HFF-Myc (cell line): ENCODE measurements at regions not wholly inside any gene's neighbourhood (a gene's known extent, or its start where the extent isn't known, plus 50 kb on each side); places are given as distances from the start of the nearest gene placed in this dataset.

Experiments
- DNase-seq: peaks from one replicate; pipeline ENCODE4 v3.0.0-alpha.2; 2011; ENCODE audit warnings: low read depth; ENCODE audit errors: extremely low read depth
- H3K4me3 ChIP-seq: replicated peaks from 2 replicates; pipeline ENCODE4 v1.5.1; 2011; ENCODE audit warnings: low read depth, mild to moderate bottlenecking, control low read depth, low read length
- TF ChIP-seq, protein P1 (sequence below): IDR thresholded peaks from 2 replicates; pipeline ENCODE4 v1.5.1; 2012; ENCODE audit warnings: mild to moderate bottlenecking, low read depth, low read length, control low read depth; ENCODE audit errors: missing control alignments

DNA sequence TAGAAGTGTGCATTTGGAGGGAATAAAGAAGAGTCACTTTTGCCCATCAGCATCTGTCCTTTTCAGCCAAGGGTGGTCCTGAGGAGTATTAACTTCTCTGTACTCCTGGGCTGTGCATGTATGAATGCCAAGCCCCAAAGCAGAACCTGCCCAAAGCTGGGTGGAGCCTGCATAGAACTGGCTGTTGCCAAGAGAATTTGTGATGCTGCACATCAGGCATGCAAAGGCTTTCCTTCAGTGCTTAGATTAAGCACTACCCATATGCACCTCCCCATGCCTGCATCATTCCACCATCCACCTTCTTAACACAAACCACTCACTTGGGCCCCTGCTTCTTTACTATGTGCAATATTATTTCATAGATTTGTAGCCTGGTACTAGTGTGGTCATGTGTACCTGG is 493.8 kb downstream of the KIF4B start:
- TF ChIP-seq, protein P1, sequence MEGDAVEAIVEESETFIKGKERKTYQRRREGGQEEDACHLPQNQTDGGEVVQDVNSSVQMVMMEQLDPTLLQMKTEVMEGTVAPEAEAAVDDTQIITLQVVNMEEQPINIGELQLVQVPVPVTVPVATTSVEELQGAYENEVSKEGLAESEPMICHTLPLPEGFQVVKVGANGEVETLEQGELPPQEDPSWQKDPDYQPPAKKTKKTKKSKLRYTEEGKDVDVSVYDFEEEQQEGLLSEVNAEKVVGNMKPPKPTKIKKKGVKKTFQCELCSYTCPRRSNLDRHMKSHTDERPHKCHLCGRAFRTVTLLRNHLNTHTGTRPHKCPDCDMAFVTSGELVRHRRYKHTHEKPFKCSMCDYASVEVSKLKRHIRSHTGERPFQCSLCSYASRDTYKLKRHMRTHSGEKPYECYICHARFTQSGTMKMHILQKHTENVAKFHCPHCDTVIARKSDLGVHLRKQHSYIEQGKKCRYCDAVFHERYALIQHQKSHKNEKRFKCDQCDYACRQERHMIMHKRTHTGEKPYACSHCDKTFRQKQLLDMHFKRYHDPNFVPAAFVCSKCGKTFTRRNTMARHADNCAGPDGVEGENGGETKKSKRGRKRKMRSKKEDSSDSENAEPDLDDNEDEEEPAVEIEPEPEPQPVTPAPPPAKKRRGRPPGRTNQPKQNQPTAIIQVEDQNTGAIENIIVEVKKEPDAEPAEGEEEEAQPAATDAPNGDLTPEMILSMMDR, result no peak
- no peak overlapping the region for H3K4me3 ChIP-seq

DNA sequence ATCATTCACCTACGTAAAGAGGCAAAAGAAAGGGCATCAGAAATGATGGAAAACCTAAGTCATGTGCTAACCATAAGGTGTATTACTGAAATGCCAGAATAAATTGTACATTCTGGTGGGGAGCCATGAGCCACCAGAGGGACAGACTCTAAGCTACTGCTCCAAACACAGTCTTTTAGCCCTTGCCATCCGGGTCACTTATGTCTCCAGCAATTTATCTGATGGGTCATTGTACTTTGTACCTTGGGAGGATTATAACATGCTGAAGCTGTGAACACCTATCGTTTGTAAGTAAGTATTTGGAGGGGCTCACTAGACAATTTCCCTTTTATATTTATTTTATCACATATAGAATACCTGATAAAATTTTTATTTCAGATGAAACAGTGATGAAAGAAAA is 495.1 kb downstream of the KIF4B start:
- TF ChIP-seq, protein P1, result no peak
- H3K4me3 ChIP-seq, result no peak overlapping the region
- no peak for DNase-seq

More for the DNA sequence above, 493.8 kb downstream of the KIF4B start:
- no peak for DNase-seq

DNA sequence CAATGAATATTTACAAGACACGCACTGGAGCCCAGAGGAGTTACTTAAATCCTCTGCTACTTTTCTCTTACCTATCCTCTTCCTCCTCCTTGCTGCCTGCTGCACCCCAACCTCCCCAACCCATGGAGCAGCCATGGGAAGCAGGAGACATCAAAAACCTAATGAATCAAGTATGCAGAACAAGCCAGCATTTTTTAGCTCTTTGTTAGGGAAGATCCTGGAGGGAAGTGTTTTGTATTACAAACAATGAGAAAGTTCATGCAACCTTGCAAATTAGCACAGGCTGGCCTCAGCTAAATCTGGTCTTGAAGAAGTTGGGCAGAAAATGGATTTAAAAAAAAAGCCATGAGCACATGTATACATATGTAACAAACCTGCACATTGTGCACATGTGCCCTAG is 498.8 kb downstream of the KIF4B start:
- DNase-seq, result no peak
- no peak overlapping the region for H3K4me3 ChIP-seq
- TF ChIP-seq, protein P1, result no peak

DNA sequence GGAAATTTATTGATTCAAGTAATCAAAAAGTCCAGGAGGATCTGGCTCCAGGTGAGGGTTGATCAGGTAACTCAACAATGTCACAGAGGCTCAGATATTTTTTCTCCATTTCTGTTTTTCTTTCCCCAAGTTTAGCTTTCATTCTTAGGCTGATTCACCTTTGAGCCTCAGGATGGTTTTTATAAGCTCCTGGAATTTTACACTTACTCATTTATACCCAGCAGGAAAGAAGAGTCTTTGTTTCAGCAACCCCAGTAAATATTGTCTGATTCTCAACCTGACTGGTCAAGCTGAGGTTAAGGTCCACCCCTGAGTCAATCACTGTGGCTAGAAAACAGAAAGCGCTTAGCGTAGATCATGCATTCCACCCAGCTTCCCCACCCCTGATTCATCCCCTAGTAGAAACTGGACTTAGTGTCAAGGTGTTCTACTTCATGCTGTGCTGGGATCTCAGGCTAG is 500.6 kb downstream of the KIF4B start:
- TF ChIP-seq, protein P1, result no peak

DNA sequence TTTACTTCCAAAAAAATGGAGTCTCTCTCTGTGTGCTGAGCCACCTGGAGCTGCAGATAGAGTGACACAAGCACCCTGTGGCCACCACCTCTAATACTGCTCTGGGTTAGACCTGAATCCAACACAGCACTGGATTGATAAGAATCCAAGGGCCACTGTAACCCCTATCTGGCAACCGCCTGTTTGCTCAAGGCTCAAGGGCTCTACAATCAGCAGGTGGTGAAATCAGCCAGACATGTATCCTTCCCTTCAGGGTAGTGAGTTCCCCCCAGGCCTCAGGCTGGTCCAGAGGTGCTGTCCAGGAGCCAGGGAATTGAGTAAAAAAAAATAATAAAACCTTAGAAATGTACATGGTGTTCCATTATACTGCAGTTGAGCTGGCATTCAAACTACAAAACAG is 509.0 kb downstream of the KIF4B start:
- no peak overlapping the region for H3K4me3 ChIP-seq
- no peak for DNase-seq
- TF ChIP-seq, protein P1, result no peak

More for the DNA sequence above, 500.6 kb downstream of the KIF4B start:
- H3K4me3 ChIP-seq, result no peak overlapping the region
- DNase-seq, result no peak

DNA sequence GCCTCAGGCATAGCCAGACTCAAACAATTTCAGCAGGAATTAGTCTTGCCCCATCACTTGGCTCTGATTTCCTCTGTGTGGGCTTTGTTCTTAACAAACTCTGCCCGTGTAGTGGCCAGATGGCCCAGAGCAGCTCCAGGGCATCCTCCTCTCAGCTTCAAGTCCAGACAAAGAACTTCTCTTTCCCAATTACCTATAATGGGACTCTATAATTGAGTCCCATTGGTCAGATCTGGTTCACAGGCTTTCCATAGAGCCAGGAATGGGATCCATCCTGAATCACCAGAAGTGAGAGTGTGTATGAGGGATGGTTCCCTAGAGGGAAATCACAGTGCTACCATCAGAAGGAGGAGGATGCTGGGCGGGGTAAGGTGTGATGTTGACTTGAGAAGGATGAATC is 515.8 kb downstream of the KIF4B start:
- DNase-seq, result no peak
- TF ChIP-seq, protein P1, result no peak
- no peak overlapping the region for H3K4me3 ChIP-seq

DNA sequence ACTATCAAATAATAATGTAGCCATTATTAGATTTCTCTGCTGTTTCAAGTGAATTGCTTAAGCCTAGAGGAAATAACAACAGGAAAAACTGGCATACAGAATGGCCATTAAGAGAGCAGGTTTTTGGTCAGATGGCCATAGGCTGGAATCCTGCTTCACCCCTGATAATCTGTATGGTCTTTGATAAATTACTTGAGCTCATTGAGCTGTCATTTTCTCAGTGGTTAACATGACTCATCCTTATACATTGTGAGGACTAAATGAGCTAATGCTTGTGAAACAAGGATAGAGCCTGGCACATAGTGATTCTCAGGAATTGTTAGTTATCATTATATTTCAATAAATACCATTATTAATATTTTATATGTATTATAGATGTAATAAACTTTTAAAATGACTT is 516.5 kb downstream of the KIF4B start:
- no peak for DNase-seq
- TF ChIP-seq, protein P1, result no peak
- no peak overlapping the region for H3K4me3 ChIP-seq
